Gastrocnemius medialis (tissue), 4 donors: ENCODE measurements at regions not wholly inside any gene's neighbourhood (a gene's known extent, or its start where the extent isn't known, plus 50 kb on each side); places are given as distances from the start of the nearest gene placed in this dataset.

ENCODE experiments used
- ATAC-seq, 2 donors: fragments of 150-250 bp; one replicate each; pipeline ENCODE4 v1.9.1; 2016
- DNase-seq, 2 donors: peaks; one replicate each; pipeline ENCODE4 v3.0.0-alpha.2; 2019
- H3K27ac ChIP-seq, 4 donors: fragments of 200-600 bp; sonication (generic); 1 replicate in 1 of 4; 2 replicates in 3 of 4; pipeline ENCODE4 v1.5.1; 2016 to 2018; ENCODE audit warnings: mild to moderate bottlenecking in 2 of 4, moderate library complexity in 1 of 4
- H3K27me3 ChIP-seq, 3 donors: fragments of 200-600 bp; sonication (generic) in 2 of 3; 1 replicate in 1 of 3; 2 replicates in 2 of 3; pipeline versions ENCODE4 v1.5.1 to v1.6.0; 2016 to 2019; ENCODE audit warnings: mild to moderate bottlenecking in 1 of 3, moderate library complexity in 1 of 3
- H3K36me3 ChIP-seq, 2 donors: fragments of 200-600 bp; sonication (generic) in 1 of 2; one replicate each; pipeline ENCODE4 v1.5.1; 2017 to 2018
- H3K4me1 ChIP-seq, 2 donors: fragments of 200-600 bp; sonication (generic) in 1 of 2; one replicate each; pipeline ENCODE4 v1.5.1; 2016 to 2017; ENCODE audit warnings: mild to moderate bottlenecking in 2 of 2
- H3K4me3 ChIP-seq, 4 donors: fragments of 200-600 bp; sonication (generic) in 3 of 4; 1 replicate in 1 of 4; 2 replicates in 3 of 4; pipeline ENCODE4 v1.5.1; 2016 to 2019; ENCODE audit warnings: mild to moderate bottlenecking in 2 of 4
- H3K9me3 ChIP-seq, 3 donors: fragments of 200-600 bp; sonication (generic) in 2 of 3; 1 replicate in 1 of 3; 2 replicates in 2 of 3; pipeline ENCODE4 v1.5.1; 2016 to 2019
- POLR2A ChIP-seq, 2 donors: fragments of 450-650 bp; IDR thresholded peaks; one replicate each; pipeline ENCODE4 v1.6.1; 2017; ENCODE audit warnings: antibody characterized with exemption in 2 of 2, mild to moderate bottlenecking in 2 of 2, moderate library complexity in 2 of 2
- in situ Hi-C, 4 donors: fragments of 200-750 bp; cut with MboI; loops; one replicate each; pipeline versions ENCODE4 v1.15.0 to v1.8.0; 2017; ENCODE audit warnings: low sequenced_read_pairs in 4 of 4
- intact Hi-C: fragments of 100-400 bp; cut with DNase I; formaldehyde crosslinking; loops from one replicate; pipeline ENCODE4 v1.15.1; 2023; ENCODE audit warnings: low total_unique reads
- TF ChIP-seq, protein P1 (sequence below), 5 experiments: fragments of 450-650 bp in 3 of 5; fragments of 200-600 bp in 2 of 5; sonication (generic) in 2 of 5; IDR thresholded peaks in 4 of 5; conservative IDR thresholded peaks in 1 of 5; 1 replicate in 4 of 5; 2 replicates in 1 of 5; pipeline ENCODE4 v1.5.1; 2016 to 2019; ENCODE audit warnings: antibody characterized with exemption in 5 of 5, mild to moderate bottlenecking in 3 of 5, moderate library complexity in 3 of 5

DNA sequence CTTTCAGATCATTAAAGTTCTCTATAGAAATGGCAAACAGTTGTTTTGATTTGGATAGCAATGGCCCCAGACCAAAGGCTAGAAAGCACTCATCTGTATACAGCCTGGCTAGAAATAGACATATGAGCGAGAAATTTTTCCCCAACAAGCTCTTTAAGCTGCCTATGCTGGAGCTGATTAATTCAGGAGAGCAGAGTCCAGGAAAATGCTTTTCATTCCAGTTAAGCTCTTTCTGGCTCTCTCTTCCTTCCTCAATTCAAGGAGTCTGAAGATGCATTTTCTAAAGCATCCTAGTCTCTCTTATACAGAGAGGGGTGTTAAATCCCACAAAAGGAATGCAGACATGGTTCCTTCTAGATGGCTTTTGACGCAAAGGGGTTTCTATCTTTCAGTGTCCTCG is 141.7 kb upstream of the RAI2 start:
- ATAC-seq, result no peak
- intact Hi-C loops, result no loop called here
- in situ Hi-C loops, result no loop called here
- Histone ChIP-seq H3K4me1 (no peaks in the 10 kb centered on the region), H3K4me3 (no peak overlapping the region), H3K27ac (no peak overlapping the region), H3K27me3 (peaks cover 0 to 4% (median 0%) of the 10 kb centered on the region in 3 donors), H3K36me3 (no peaks in the 10 kb centered on the region), H3K9me3 (no peaks in the 10 kb centered on the region)
- no peak for DNase-seq
- TF ChIP-seq POLR2A (IDR thresholded peaks at IDR 0.05), result no peak
- TF ChIP-seq, protein P1, sequence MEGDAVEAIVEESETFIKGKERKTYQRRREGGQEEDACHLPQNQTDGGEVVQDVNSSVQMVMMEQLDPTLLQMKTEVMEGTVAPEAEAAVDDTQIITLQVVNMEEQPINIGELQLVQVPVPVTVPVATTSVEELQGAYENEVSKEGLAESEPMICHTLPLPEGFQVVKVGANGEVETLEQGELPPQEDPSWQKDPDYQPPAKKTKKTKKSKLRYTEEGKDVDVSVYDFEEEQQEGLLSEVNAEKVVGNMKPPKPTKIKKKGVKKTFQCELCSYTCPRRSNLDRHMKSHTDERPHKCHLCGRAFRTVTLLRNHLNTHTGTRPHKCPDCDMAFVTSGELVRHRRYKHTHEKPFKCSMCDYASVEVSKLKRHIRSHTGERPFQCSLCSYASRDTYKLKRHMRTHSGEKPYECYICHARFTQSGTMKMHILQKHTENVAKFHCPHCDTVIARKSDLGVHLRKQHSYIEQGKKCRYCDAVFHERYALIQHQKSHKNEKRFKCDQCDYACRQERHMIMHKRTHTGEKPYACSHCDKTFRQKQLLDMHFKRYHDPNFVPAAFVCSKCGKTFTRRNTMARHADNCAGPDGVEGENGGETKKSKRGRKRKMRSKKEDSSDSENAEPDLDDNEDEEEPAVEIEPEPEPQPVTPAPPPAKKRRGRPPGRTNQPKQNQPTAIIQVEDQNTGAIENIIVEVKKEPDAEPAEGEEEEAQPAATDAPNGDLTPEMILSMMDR (IDR thresholded peaks at IDR 0.05 in 4 of 5, conservative IDR thresholded peaks at IDR 0.05 in 1 of 5), result no peak

DNA sequence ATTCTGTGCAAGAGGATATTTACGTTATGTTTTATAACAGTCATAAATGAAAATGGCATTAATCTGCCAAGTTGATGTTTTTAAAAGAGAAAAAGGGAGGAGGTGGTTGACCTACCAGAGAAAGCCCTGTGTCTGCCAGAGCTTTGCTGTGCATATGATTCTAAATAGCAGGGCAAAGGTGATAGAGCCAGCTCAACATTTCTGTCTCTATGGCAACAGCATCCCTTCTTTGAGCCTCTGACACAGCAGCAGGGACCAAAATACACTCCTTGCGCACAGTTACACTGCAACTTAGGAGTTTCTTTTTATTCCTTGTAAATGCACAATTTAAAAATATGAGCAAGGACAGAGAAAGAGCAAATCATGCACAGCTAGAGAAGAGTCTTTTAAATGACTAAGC is 133.3 kb upstream of the RAI2 start:
- Histone ChIP-seq H3K9me3 (no peaks in the 10 kb centered on the region), H3K36me3 (no peaks in the 10 kb centered on the region), H3K27me3 (peaks cover 0 to 4% (median 0%) of the 10 kb centered on the region in 3 donors), H3K4me1 (no peaks in the 10 kb centered on the region), H3K27ac (no peak overlapping the region), H3K4me3 (no peak overlapping the region)
- intact Hi-C loops, result no loop called here
- TF ChIP-seq, protein P1 (IDR thresholded peaks at IDR 0.05 in 4 of 5, conservative IDR thresholded peaks at IDR 0.05 in 1 of 5), result no peak
- TF ChIP-seq POLR2A (IDR thresholded peaks at IDR 0.05), result no peak
- no peak for ATAC-seq
- DNase-seq, result no peak
- in situ Hi-C loops, result no loop called here

DNA sequence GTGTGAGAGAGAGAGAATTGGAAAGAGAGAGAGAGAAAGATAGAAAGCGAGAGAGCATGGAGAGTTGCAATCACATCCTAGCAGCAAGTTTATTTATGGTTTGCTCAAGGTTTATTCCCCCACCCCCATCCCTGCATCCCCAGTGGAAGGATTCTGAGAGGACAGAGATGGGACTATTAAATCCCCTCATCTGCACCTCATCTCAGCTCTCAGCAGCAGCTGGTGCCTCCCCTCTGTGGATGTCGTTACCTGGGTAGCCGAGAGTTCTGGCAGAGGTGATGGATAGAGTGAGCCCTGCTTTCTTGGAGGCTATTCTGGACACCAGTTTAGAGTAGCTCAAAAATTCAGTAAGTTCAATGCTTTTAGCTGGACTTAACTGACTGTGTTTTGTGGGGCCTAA is 132.0 kb upstream of the RAI2 start:
- DNase-seq (no peak), ATAC-seq (no peak)
- Histone ChIP-seq H3K36me3 (no peaks in the 10 kb centered on the region), H3K4me3 (no peak overlapping the region), H3K4me1 (no peaks in the 10 kb centered on the region), H3K27ac (no peak overlapping the region), H3K27me3 (peaks cover 0 to under 1% (median 0%) of the 10 kb centered on the region in 3 donors), H3K9me3 (no peaks in the 10 kb centered on the region)
- intact Hi-C loops (no loop called here), in situ Hi-C loops (no loop called here)
- no peak for TF ChIP-seq POLR2A (IDR thresholded peaks at IDR 0.05)
- TF ChIP-seq, protein P1 (IDR thresholded peaks at IDR 0.05 in 4 of 5, conservative IDR thresholded peaks at IDR 0.05 in 1 of 5), result no peak

- Histone ChIP-seq H3K4me3 (no peak overlapping the region), H3K27ac (no peak overlapping the region), H3K27me3 (no peaks in the 10 kb centered on the region), H3K4me1 (no peaks in the 10 kb centered on the region), H3K9me3 (no peaks in the 10 kb centered on the region), H3K36me3 (no peaks in the 10 kb centered on the region)
- ATAC-seq (no peak), DNase-seq (no peak)
- TF ChIP-seq POLR2A (IDR thresholded peaks at IDR 0.05), result no peak
- TF ChIP-seq, protein P1 (IDR thresholded peaks at IDR 0.05 in 4 of 5, conservative IDR thresholded peaks at IDR 0.05 in 1 of 5), result no peak
- intact Hi-C loops (no loop called here), in situ Hi-C loops (no loop called here)
Measured at GRCh38 chrX:17990532-17990931, 129.4 kb upstream of the RAI2 start.

DNA sequence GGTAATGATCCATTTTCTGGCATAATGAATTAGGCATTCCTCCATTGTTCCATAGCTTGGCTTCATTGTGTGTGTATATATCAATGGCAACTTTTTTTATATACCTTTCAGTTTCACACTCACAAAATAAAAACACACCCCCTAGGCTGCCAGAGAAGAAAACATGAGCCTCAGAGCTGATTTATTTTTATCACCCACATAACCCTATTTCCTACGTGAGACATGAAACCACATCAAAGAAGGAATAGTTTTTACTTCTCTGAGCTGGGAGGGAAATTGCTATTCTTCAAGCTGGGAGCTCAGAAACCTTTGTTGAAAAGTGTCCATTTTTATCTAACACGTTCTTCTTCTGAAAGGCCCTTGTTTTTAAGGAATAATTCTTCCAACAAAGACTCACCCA is 126.7 kb upstream of the RAI2 start:
- intact Hi-C loops, result no loop called here
- Histone ChIP-seq H3K36me3 (no peaks in the 10 kb centered on the region), H3K27me3 (no peaks in the 10 kb centered on the region), H3K4me3 (no peak overlapping the region), H3K4me1 (no peaks in the 10 kb centered on the region), H3K9me3 (no peaks in the 10 kb centered on the region), H3K27ac (no peak overlapping the region)
- ATAC-seq (no peak), DNase-seq (no peak)
- TF ChIP-seq, protein P1 (IDR thresholded peaks at IDR 0.05 in 4 of 5, conservative IDR thresholded peaks at IDR 0.05 in 1 of 5), result no peak
- TF ChIP-seq POLR2A (IDR thresholded peaks at IDR 0.05), result no peak
- in situ Hi-C loops, result no loop called here
